ENCODE measurements at regions not wholly inside any gene's neighbourhood (a gene's known extent, or its start where the extent isn't known, plus 50 kb on each side); places are given as distances from the start of the nearest gene placed in this dataset.

GRCh38 chr9:71383308-71383940 lies 262.0 kb upstream of the TRPM3 start:
- no peak for TF ChIP-seq CTCF (IDR thresholded peaks at IDR 0.05)
- no peak overlapping the region for H3K27ac Mint-ChIP-seq
- H3K4me3 Mint-ChIP-seq, result no peak overlapping the region
- no peaks in the 10 kb centered on the region for H3K9me3 Mint-ChIP-seq
- H3K27me3 Mint-ChIP-seq (ENCODE audit: insufficient read depth), result no peaks in the 10 kb centered on the region; the same call in 1 of the 2 replicates
- no peak for DNase-seq
- H3K4me1 Mint-ChIP-seq (ENCODE audit: low read depth), result no peaks in the 10 kb centered on the region
- H3K36me3 Mint-ChIP-seq (ENCODE audit: low read depth), result no peaks in the 10 kb centered on the region

DNA sequence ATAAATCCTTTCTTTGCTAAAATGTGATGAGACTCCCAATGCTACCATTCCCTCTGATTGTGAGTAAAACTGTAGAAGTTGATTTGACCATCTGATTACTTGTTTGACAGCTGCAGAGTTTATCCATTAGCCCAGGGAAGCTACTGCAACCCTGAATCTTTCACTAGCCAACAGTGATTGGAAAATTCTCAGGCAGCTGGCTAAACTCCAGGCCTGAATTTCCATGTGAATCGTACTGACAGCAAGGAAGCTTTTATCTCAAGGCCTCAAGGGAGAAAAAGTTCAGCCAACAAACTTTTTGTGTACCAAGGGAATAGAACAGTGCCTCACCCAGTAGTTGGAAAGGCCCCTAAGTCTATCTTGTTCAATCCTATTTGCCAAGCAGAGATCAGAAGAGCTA lies 246.7 kb upstream of the TRPM3 start:
- H3K36me3 Mint-ChIP-seq (ENCODE audit: low read depth), result no peaks in the 10 kb centered on the region
- H3K4me1 Mint-ChIP-seq (ENCODE audit: low read depth), result peaks cover 26% of the 10 kb centered on the region
- H3K27me3 Mint-ChIP-seq (ENCODE audit: insufficient read depth), result no peaks in the 10 kb centered on the region; the same call in 1 of the 2 replicates
- no peak for DNase-seq
- H3K4me3 Mint-ChIP-seq, result no peak overlapping the region
- no peak for TF ChIP-seq CTCF (IDR thresholded peaks at IDR 0.05)
- peaks cover 4% of the 10 kb centered on the region; the same call in 1 of the 2 replicates for H3K9me3 Mint-ChIP-seq
- H3K27ac Mint-ChIP-seq, result no peak overlapping the region

DNA sequence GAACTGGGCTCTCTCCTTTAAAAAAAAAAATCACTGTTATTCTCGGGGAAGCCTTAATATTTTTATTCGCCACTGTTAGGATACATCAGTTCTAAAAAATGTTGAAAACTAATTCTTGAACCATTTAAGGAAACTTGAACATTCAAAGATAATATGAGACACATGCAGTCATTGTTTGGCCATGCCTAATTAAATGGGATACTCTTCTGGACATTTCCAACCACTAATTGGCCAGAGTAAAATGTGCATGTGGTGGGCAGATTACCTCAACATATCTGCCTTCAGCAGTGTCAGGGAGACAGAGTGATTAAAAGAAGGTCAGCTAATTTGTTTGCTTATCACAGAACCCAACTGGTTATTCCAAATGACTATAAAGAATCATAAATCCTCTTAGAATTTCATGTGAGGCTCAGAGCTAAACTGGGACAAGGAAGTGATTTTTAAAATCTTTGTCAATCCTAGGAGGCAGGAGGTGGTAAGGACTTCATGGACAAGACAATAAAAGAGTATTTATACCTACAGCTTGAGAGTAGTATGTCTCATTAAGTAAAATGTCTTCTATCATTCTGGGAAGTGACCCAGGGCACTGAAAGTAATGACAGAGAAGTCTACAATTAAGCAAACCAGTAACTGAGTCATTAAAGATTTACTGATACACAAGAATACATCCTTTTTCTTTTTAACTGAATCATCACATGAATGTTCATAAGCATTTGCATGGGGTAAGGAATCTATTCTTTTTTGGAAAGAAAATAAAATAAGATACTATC lies 242.9 kb upstream of the TRPM3 start:
- no peaks in the 10 kb centered on the region for H3K9me3 Mint-ChIP-seq
- TF ChIP-seq CTCF (IDR thresholded peaks at IDR 0.05), result no peak
- DNase-seq, result peak; percentile 84
- peak overlapping the region; percentile 78 for H3K27ac Mint-ChIP-seq
- H3K27me3 Mint-ChIP-seq (ENCODE audit: insufficient read depth), result no peaks in the 10 kb centered on the region
- peak overlapping the region; percentile 58 for H3K4me3 Mint-ChIP-seq
- H3K4me1 Mint-ChIP-seq (ENCODE audit: low read depth), result peaks cover 39% of the 10 kb centered on the region
- no peaks in the 10 kb centered on the region for H3K36me3 Mint-ChIP-seq (ENCODE audit: low read depth)

GRCh38 chr9:71363286-71363961 lies 242.0 kb upstream of the TRPM3 start:
- no peak for TF ChIP-seq CTCF (IDR thresholded peaks at IDR 0.05)
- Mint-ChIP-seq H3K4me3 (peak overlapping the region; percentile 58), H3K4me1 (ENCODE audit: low read depth) (peaks cover 39% of the 10 kb centered on the region), H3K27ac (peak overlapping the region; percentile 78), H3K27me3 (ENCODE audit: insufficient read depth) (no peaks in the 10 kb centered on the region), H3K36me3 (ENCODE audit: low read depth) (no peaks in the 10 kb centered on the region), H3K9me3 (no peaks in the 10 kb centered on the region)
- peak; percentile 20 for DNase-seq

DNA sequence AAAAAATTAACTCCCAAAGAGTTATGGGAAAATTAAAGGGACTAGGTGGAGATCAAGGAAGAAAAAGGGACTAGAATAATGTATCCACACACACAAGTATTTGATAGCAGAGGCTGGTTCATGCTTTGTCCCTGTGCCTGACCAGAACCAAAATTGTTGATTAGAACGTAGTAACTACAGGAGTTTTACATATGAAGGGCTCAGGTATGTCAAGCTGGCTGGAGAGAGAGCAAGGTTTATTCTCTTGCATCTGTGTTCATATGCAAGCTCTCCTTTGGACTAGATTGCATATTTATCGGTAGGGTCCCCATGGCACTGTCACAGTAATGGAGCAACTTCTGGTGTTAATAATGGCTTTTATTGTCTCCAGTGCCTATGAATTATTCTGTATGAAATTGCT lies 239.9 kb upstream of the TRPM3 start:
- TF ChIP-seq CTCF (IDR thresholded peaks at IDR 0.05), result no peak
- Mint-ChIP-seq H3K4me3 (no peak overlapping the region), H3K27me3 (ENCODE audit: insufficient read depth) (no peaks in the 10 kb centered on the region), H3K4me1 (ENCODE audit: low read depth) (peaks cover 39% of the 10 kb centered on the region), H3K9me3 (no peaks in the 10 kb centered on the region), H3K27ac (no peak overlapping the region), H3K36me3 (ENCODE audit: low read depth) (no peaks in the 10 kb centered on the region)
- no peak for DNase-seq

Data from HFFc6 (cell line).